Type B pancreatic cell (in vitro differentiated cells): ENCODE measurements at regions not wholly inside any gene's neighbourhood (a gene's known extent, or its start where the extent isn't known, plus 50 kb on each side); places are given as distances from the start of the nearest gene placed in this dataset.
"Not testable (repeated sequence)": the region's sequence is repeated elsewhere in the genome, so short reads cannot be mapped to it uniquely, and the experiment has no call there.

Source experiments
- DNase-seq: peaks from one replicate; pipeline ENCODE4 v3.0.0; 2021; ENCODE audit warnings: mixed read lengths; ENCODE audit not compliant: unreplicated experiment; ENCODE audit errors: extremely low spot score
- H3K27ac Mint-ChIP-seq: 2 replicates; pipeline ENCODE4 v1.8.0; 2021; ENCODE audit warnings: mild to moderate bottlenecking, mixed read lengths
- H3K27me3 Mint-ChIP-seq: 2 replicates; pipeline ENCODE4 v1.8.0; 2021; ENCODE audit warnings: mixed read lengths
- H3K36me3 Mint-ChIP-seq: 2 replicates; pipeline ENCODE4 v1.8.0; 2021; ENCODE audit warnings: mixed read lengths
- H3K4me1 Mint-ChIP-seq: one replicate; pipeline ENCODE4 v1.8.0; 2021; ENCODE audit warnings: mixed read lengths; ENCODE audit not compliant: unreplicated experiment
- H3K4me3 Mint-ChIP-seq: 2 replicates; pipeline ENCODE4 v1.8.0; 2021; ENCODE audit warnings: mild to moderate bottlenecking, mixed read lengths
- H3K9me3 Mint-ChIP-seq: 2 replicates; pipeline ENCODE4 v1.8.0; 2021; ENCODE audit warnings: mixed read lengths
- TF ChIP-seq, protein P1 (sequence below): fragments of 200-600 bp; sonication (generic); conservative IDR thresholded peaks from 2 replicates; pipeline ENCODE4 v1.5.0; 2021; ENCODE audit warnings: antibody characterized with exemption, mild to moderate bottlenecking

DNA sequence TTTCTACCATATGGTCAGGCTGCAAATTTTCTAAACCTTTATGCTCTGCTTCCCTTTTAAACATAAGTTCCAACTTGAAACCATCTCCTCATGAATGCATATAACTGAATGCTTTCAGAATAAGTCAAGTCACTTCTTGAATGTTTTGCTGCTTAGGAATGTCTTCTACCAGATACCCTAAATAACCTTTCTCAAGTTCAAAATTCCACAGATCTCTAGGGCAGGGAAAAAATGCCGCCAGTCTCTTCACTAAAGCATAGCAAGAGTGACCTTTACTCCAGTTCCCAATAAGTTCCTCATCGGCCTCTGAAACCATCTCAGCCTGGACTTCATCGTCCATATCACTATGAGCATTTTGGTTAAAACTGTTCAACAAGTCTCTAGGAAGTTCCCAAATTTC lies 1011.2 kb upstream of the CITED2 start:
- DNase-seq, result no peak
- peaks cover 11% of the 10 kb centered on the region for H3K9me3 Mint-ChIP-seq
- H3K36me3 Mint-ChIP-seq, result no peaks in the 10 kb centered on the region
- TF ChIP-seq, protein P1, sequence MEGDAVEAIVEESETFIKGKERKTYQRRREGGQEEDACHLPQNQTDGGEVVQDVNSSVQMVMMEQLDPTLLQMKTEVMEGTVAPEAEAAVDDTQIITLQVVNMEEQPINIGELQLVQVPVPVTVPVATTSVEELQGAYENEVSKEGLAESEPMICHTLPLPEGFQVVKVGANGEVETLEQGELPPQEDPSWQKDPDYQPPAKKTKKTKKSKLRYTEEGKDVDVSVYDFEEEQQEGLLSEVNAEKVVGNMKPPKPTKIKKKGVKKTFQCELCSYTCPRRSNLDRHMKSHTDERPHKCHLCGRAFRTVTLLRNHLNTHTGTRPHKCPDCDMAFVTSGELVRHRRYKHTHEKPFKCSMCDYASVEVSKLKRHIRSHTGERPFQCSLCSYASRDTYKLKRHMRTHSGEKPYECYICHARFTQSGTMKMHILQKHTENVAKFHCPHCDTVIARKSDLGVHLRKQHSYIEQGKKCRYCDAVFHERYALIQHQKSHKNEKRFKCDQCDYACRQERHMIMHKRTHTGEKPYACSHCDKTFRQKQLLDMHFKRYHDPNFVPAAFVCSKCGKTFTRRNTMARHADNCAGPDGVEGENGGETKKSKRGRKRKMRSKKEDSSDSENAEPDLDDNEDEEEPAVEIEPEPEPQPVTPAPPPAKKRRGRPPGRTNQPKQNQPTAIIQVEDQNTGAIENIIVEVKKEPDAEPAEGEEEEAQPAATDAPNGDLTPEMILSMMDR, result no peak
- H3K27me3 Mint-ChIP-seq, result no peaks in the 10 kb centered on the region
- no peaks in the 10 kb centered on the region for H3K4me1 Mint-ChIP-seq
- no peak overlapping the region for H3K27ac Mint-ChIP-seq
- H3K4me3 Mint-ChIP-seq, result no peak overlapping the region

DNA sequence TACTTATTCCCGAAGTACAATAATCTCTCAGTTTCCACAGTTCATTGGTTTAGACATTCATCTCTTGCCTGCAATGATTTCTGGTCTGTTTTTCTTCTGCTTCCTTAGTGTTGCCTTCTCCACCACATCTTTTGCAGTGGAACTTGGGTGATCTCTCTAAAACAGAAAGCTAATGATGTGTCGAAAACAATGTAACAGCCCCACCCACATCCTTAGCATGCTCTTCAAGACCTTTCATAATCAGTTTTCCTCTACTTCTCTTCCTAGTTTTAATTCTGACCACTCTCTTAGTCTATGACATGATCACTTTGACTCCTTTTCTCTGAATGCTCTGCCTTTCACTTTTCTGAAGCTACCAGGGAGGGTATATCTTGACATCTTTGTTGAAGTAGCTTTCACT lies 1007.9 kb upstream of the CITED2 start:
- no peaks in the 10 kb centered on the region for H3K27me3 Mint-ChIP-seq
- peaks cover 7% of the 10 kb centered on the region for H3K9me3 Mint-ChIP-seq
- no peak for DNase-seq
- H3K4me1 Mint-ChIP-seq, result no peaks in the 10 kb centered on the region
- H3K4me3 Mint-ChIP-seq, result no peak overlapping the region
- TF ChIP-seq, protein P1, result no peak
- no peaks in the 10 kb centered on the region for H3K36me3 Mint-ChIP-seq
- no peak overlapping the region for H3K27ac Mint-ChIP-seq

DNA sequence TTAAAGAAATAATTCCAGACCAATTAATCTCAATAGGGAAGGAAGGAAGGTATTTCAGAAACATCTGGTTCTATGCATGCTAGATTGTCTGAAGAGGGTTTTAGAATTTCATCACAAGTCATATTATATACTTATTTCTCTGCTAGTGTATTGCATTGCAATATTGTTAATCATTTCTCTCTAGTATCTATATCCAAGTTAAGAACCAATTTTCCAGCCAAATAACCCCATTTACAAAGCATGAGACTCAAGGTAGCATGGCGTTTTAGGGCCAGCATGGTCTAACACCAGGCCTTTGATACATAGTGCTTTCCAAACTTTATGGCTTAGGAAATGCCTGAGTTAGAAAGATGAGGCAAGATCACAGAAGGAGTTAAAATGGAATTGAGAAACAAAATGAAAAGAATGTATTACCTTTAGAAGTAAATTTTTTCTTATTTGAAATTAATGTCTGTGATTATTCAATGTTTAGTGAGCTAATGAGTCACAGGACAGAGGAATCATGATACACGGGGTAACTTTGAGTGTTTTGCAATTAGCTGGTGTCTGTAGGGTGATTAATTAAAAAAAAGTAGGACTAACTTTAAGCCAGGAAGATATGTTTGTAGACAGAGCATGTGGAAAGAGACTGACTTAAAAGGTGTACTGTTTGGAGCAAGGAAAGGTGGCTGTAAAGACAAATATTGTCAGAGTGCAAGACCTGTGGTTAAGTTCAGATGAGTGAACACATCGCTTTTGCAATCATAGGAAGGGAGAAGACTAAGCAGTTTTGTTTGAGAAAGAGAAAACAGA lies 1006.2 kb upstream of the CITED2 start:
- H3K36me3 Mint-ChIP-seq, result no peaks in the 10 kb centered on the region
- H3K4me3 Mint-ChIP-seq, result no peak overlapping the region
- H3K27me3 Mint-ChIP-seq, result no peaks in the 10 kb centered on the region
- no peak overlapping the region for H3K27ac Mint-ChIP-seq
- peaks cover 2% of the 10 kb centered on the region for H3K9me3 Mint-ChIP-seq
- no peak for DNase-seq
- H3K4me1 Mint-ChIP-seq, result no peaks in the 10 kb centered on the region
- TF ChIP-seq, protein P1, result no peak

DNA sequence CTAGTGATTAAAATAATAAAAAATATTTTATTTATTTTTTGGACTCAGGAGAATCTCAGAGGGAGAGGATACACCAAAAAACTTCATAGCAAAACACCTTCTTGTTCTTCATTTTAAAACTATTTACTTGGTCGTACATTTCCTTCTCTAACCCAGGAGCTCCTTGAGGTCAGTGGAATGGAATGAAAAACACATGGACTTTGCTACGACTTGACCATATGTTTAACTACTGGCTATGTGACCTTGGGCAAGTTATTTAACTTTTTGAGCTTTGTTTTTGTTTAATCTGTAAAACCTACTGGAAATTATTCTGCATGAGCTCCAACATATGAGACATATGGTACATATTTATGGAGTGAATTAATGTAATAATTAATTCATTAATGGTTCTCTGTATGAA lies 1005.5 kb upstream of the CITED2 start:
- no peaks in the 10 kb centered on the region for H3K27me3 Mint-ChIP-seq
- no peak for DNase-seq
- no peak overlapping the region for H3K4me3 Mint-ChIP-seq
- TF ChIP-seq, protein P1, result no peak
- no peaks in the 10 kb centered on the region for H3K4me1 Mint-ChIP-seq
- no peak overlapping the region for H3K27ac Mint-ChIP-seq
- no peaks in the 10 kb centered on the region for H3K9me3 Mint-ChIP-seq
- no peaks in the 10 kb centered on the region for H3K36me3 Mint-ChIP-seq

DNA sequence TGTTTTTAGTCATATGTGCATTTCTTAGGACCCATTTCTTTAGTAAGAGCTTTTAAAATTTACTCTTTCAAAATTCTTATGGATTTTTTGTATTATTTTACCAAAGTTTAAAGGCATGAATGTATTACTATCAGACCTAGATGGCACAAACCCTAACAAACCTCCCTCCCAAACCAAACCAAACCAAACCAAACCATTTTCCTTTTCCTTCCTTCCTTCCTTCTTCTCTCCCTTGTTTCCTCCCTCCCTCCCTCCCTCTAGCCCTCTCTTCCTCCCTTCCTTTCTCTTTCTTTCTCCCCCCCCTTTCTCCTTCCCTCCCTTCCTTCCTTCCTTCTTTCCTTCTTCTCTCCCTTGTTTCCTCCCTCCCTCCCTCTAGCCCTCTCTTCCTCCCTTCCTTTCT lies 1001.8 kb upstream of the CITED2 start:
- TF ChIP-seq, protein P1, result no peak

DNA sequence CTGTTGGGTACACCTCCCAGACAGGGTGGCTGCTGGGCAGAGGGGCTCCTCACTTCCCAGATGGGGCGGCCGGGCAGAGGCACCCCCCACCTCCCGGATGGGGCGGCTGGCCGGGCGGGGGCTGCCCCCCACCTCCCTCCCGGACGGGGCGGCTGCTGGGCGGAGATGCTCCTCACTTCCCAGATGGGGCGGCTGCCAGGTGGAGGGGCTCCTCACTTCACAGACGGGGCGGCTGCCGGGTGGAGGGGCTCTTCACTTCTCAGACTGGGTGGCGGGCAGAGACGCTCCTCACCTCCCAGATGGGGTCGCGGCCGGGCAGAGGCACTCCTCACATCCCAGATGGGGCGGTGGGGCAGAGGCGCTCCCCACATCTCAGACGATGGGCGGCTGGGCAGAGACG lies 999.3 kb upstream of the CITED2 start:
- H3K27me3 Mint-ChIP-seq, DNase-seq, H3K36me3 Mint-ChIP-seq, H3K4me3 Mint-ChIP-seq, H3K9me3 Mint-ChIP-seq, H3K4me1 Mint-ChIP-seq, H3K27ac Mint-ChIP-seq: not testable (repeated sequence)

More for the DNA sequence above, 1001.8 kb upstream of the CITED2 start:
- no peak for DNase-seq
- Mint-ChIP-seq H3K27me3 (no peaks in the 10 kb centered on the region), H3K4me1 (no peaks in the 10 kb centered on the region), H3K4me3 (no peak overlapping the region), H3K36me3 (no peaks in the 10 kb centered on the region), H3K9me3 (no peaks in the 10 kb centered on the region), H3K27ac (no peak overlapping the region)
